Neural cell (in vitro differentiated cells): ENCODE measurements at regions not wholly inside any gene's neighbourhood (a gene's known extent, or its start where the extent isn't known, plus 50 kb on each side); places are given as distances from the start of the nearest gene placed in this dataset.

Source experiments
- H2AFZ ChIP-seq: fragments of 200-600, 300-800 bp; sonication (generic), shearing (Covaris generic); 2 replicates; pipeline ENCODE4 v1.6.0; 2014; ENCODE audit warnings: low read depth, mild to moderate bottlenecking, antibody characterized with exemption, low read length, moderate library complexity
- H3F3A ChIP-seq: fragments of 200-600 bp; shearing (Covaris generic); 2 replicates; pipeline ENCODE4 v1.6.1; 2016; ENCODE audit warnings: mild to moderate bottlenecking, moderate library complexity, mixed read lengths, antibody characterized with exemption, low read length; ENCODE audit not compliant: insufficient read depth, poor library complexity, severe bottlenecking
- H3K27ac ChIP-seq: fragments of 200-600, 300-800 bp; sonication (generic), shearing (Covaris generic); 2 replicates; pipeline ENCODE4 v1.5.1; 2014; ENCODE audit warnings: mild to moderate bottlenecking, low read length, moderate library complexity
- H3K27me3 ChIP-seq: fragments of 300-800, 200-600 bp; sonication (generic), shearing (Covaris generic); 2 replicates; pipeline ENCODE4 v1.6.0; 2014; ENCODE audit warnings: mild to moderate bottlenecking, low read depth, low read length, moderate library complexity; ENCODE audit not compliant: insufficient read depth
- H3K36me3 ChIP-seq: fragments of 300-800, 200-600 bp; sonication (generic), shearing (Covaris generic); 2 replicates; pipeline ENCODE4 v1.5.1; 2014; ENCODE audit warnings: mild to moderate bottlenecking, antibody characterized with exemption, low read length, moderate library complexity; ENCODE audit not compliant: insufficient read depth
- H3K4me2 ChIP-seq: fragments of 300-800, 200-600 bp; sonication (generic), shearing (Covaris generic); 2 replicates; pipeline ENCODE4 v1.6.0; 2014; ENCODE audit warnings: mild to moderate bottlenecking, low read length
- H3K4me3 ChIP-seq: fragments of 300-800, 200-600 bp; sonication (generic), shearing (Covaris generic); 2 replicates; pipeline ENCODE4 v1.5.1; 2014; ENCODE audit warnings: mild to moderate bottlenecking, low read length, moderate library complexity
- H3K79me2 ChIP-seq: fragments of 200-600 bp; shearing (Covaris generic); replicated peaks from 2 replicates; pipeline ENCODE4 v1.6.0; 2014; ENCODE audit warnings: mild to moderate bottlenecking, low read length, moderate library complexity; ENCODE audit not compliant: insufficient read depth
- H3K9ac ChIP-seq: fragments of 300-800, 200-600 bp; sonication (generic), shearing (Covaris generic); 2 replicates; pipeline ENCODE4 v1.6.1; 2016; ENCODE audit warnings: mild to moderate bottlenecking, low read length, mixed read lengths
- H3K9me2 ChIP-seq: fragments of 200-600 bp; shearing (Covaris generic); 2 replicates; pipeline ENCODE4 v1.6.1; 2016; ENCODE audit warnings: mild to moderate bottlenecking, low read length, mixed read lengths; ENCODE audit not compliant: insufficient read depth
- H3K9me3 ChIP-seq: fragments of 200-600, 300-800 bp; sonication (generic), shearing (Covaris generic); 2 replicates; pipeline ENCODE4 v1.6.1; 2016; ENCODE audit warnings: mild to moderate bottlenecking, mixed run types, low read length, moderate library complexity, mixed read lengths
- H4K20me1 ChIP-seq: fragments of 200-600 bp; shearing (Covaris generic); 2 replicates; pipeline ENCODE4 v1.6.1; 2016; ENCODE audit warnings: mild to moderate bottlenecking, mixed run types; ENCODE audit not compliant: insufficient read depth
- CTCF ChIP-seq: fragments of 450-650 bp; IDR thresholded peaks from 2 replicates; pipeline ENCODE4 v1.5.1; 2014; ENCODE audit warnings: antibody characterized with exemption, mild to moderate bottlenecking, moderate library complexity; ENCODE audit not compliant: poor library complexity, severe bottlenecking
- EP300 ChIP-seq: fragments of 450-650 bp; conservative IDR thresholded peaks from 2 replicates; pipeline ENCODE4 v1.6.1; 2014; ENCODE audit warnings: antibody characterized with exemption, mild to moderate bottlenecking, moderate library complexity; ENCODE audit not compliant: poor library complexity, severe bottlenecking
- MXI1 ChIP-seq: fragments of 450-650 bp; conservative IDR thresholded peaks from 2 replicates; pipeline ENCODE4 v1.6.1; 2014; ENCODE audit warnings: antibody characterized with exemption, mild to moderate bottlenecking; ENCODE audit not compliant: poor library complexity, severe bottlenecking
- POLR2AphosphoS5 ChIP-seq: IDR thresholded peaks from 2 replicates; pipeline ENCODE4 v1.6.1; 2012
- RAD21 ChIP-seq: fragments of 450-650 bp; conservative IDR thresholded peaks from 2 replicates; pipeline ENCODE4 v1.6.1; 2014; ENCODE audit warnings: antibody characterized with exemption, mild to moderate bottlenecking, moderate library complexity
- REST ChIP-seq: IDR thresholded peaks from 2 replicates; pipeline ENCODE4 v1.6.1; 2012; ENCODE audit warnings: borderline replicate concordance
- SMC3 ChIP-seq: fragments of 450-650 bp; conservative IDR thresholded peaks from 2 replicates; pipeline ENCODE4 v1.6.1; 2014; ENCODE audit warnings: antibody characterized with exemption, mild to moderate bottlenecking, moderate library complexity; ENCODE audit not compliant: poor library complexity

- H3K27me3 ChIP-seq = no peaks in the 10 kb centered on the region
- no peak for TF ChIP-seq CTCF
- TF ChIP-seq REST = no peak
- TF ChIP-seq MXI1 = no peak
- no peak for TF ChIP-seq SMC3
- no peak for TF ChIP-seq POLR2AphosphoS5
- TF ChIP-seq EP300 = no peak
- TF ChIP-seq RAD21 = no peak
- H3K4me2 ChIP-seq = no peak overlapping the region
- no peaks in the 10 kb centered on the region for H3K79me2 ChIP-seq
- no peaks in the 10 kb centered on the region for H3K9me2 ChIP-seq
- no peak overlapping the region for H2AFZ ChIP-seq
- H3K27ac ChIP-seq = no peak overlapping the region
- H3K9ac ChIP-seq = no peak overlapping the region
- H3F3A ChIP-seq = no peaks in the 10 kb centered on the region
- no peaks in the 10 kb centered on the region for H3K36me3 ChIP-seq
- no peak overlapping the region for H3K4me3 ChIP-seq
- no peaks in the 10 kb centered on the region for H3K9me3 ChIP-seq
- no peaks in the 10 kb centered on the region for H4K20me1 ChIP-seq
These were observed 101.1 kb upstream of the GLI2 start for GRCh38 chr2:120634533-120634932.

GRCh38 chr2:120635146-120635545 lies 100.5 kb upstream of the GLI2 start:
- Histone ChIP-seq H3K9ac (no peak overlapping the region), H3K4me2 (no peak overlapping the region), H3K36me3 (no peaks in the 10 kb centered on the region), H3K27me3 (no peaks in the 10 kb centered on the region), H3K79me2 (no peaks in the 10 kb centered on the region), H3K4me3 (no peak overlapping the region), H3K27ac (no peak overlapping the region), H3K9me2 (no peaks in the 10 kb centered on the region), H3F3A (no peaks in the 10 kb centered on the region), H3K9me3 (no peaks in the 10 kb centered on the region), H4K20me1 (no peaks in the 10 kb centered on the region), H2AFZ (no peak overlapping the region)
- TF ChIP-seq MXI1 (no peak), EP300 (no peak), CTCF (no peak)
